ENCODE measurements at regions not wholly inside any gene's neighbourhood (a gene's known extent, or its start where the extent isn't known, plus 50 kb on each side); places are given as distances from the start of the nearest gene placed in this dataset.

DNA sequence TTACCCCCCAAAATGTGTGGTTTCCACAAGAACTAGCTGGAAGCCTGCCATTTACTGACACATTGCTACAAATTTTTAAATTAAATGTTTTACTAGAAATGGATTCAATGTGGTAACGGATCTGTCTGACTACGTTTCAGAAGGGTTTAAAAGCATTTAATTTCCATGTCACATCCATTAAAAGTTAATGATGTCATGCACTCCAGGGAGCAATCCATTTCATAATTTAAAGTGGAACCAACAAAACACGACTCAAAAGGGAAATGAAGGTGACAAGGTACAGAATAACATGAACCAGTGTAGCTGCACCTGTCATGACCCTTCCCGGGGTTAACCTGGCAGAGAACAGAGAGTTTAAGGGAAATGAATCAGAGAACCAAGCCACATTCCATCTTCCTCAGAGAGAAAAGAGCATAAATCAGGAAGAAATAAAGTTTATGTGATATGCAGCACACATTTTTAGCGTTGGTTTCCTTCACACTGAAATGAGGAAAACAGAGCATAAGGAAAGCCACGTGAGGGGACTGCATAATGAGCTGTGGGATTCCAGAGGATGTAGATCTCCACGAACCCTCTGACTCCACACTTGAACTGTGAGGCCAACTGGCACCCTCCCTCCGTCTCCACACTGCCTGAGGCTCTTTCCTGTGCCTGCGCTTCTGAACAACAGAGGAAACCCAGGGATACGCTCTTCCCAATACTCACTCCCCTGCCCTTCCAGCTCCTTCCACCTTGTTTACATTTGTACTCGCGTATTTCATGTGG lies 170.3 kb upstream of the AHI1 start:
- no peaks in the 10 kb centered on the region for H3K27me3 ChIP-seq (ENCODE audit: insufficient read depth, low read length)
- no peak overlapping the region for H3K9ac ChIP-seq (ENCODE audit: low read length)
- H3K36me3 ChIP-seq (ENCODE audit: insufficient read depth, low read length) = no peaks in the 10 kb centered on the region
- no peak overlapping the region for H3K27ac ChIP-seq (ENCODE audit: low read depth, low read length, poor library complexity, severe bottlenecking)
- no peak overlapping the region for H2AFZ ChIP-seq (ENCODE audit: low read length)
- H3K79me2 ChIP-seq (ENCODE audit: insufficient read depth, low read length) = no peaks in the 10 kb centered on the region
- no peak overlapping the region for H3K4me2 ChIP-seq (ENCODE audit: low read length)
- H4K20me1 ChIP-seq (ENCODE audit: insufficient read depth, low read length) = no peaks in the 10 kb centered on the region
- H3K4me1 ChIP-seq (ENCODE audit: insufficient read depth, low read length, severe bottlenecking) = no peaks in the 10 kb centered on the region
- TF ChIP-seq EZH2 (IDR thresholded peaks at IDR 0.05; ENCODE audit: borderline replicate concordance, low read length) = no peak
- TF ChIP-seq, protein P1, sequence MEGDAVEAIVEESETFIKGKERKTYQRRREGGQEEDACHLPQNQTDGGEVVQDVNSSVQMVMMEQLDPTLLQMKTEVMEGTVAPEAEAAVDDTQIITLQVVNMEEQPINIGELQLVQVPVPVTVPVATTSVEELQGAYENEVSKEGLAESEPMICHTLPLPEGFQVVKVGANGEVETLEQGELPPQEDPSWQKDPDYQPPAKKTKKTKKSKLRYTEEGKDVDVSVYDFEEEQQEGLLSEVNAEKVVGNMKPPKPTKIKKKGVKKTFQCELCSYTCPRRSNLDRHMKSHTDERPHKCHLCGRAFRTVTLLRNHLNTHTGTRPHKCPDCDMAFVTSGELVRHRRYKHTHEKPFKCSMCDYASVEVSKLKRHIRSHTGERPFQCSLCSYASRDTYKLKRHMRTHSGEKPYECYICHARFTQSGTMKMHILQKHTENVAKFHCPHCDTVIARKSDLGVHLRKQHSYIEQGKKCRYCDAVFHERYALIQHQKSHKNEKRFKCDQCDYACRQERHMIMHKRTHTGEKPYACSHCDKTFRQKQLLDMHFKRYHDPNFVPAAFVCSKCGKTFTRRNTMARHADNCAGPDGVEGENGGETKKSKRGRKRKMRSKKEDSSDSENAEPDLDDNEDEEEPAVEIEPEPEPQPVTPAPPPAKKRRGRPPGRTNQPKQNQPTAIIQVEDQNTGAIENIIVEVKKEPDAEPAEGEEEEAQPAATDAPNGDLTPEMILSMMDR (IDR thresholded peaks at IDR 0.05; ENCODE audit: low read length) = no peak
- no peak overlapping the region for H3K4me3 ChIP-seq (ENCODE audit: low read depth, low read length, poor library complexity, severe bottlenecking)
- no peaks in the 10 kb centered on the region for H3K9me2 ChIP-seq (ENCODE audit: low read depth, low read length)
- no peaks in the 10 kb centered on the region for H3F3A ChIP-seq (ENCODE audit: insufficient read depth, low read length)
- no peaks in the 10 kb centered on the region for H3K9me3 ChIP-seq (ENCODE audit: low read length)

GRCh38 chr6:135672256-135672655 lies 174.7 kb upstream of the AHI1 start:
- Histone ChIP-seq H3K27ac (ENCODE audit: low read depth, low read length, poor library complexity, severe bottlenecking) (no peak overlapping the region), H3K4me1 (ENCODE audit: insufficient read depth, low read length, severe bottlenecking) (no peaks in the 10 kb centered on the region), H3K4me3 (ENCODE audit: low read depth, low read length, poor library complexity, severe bottlenecking) (no peak overlapping the region), H3K9me3 (ENCODE audit: low read length) (no peaks in the 10 kb centered on the region), H3F3A (ENCODE audit: insufficient read depth, low read length) (no peaks in the 10 kb centered on the region), H3K27me3 (ENCODE audit: insufficient read depth, low read length) (no peaks in the 10 kb centered on the region), H3K36me3 (ENCODE audit: insufficient read depth, low read length) (no peaks in the 10 kb centered on the region), H3K4me2 (ENCODE audit: low read length) (no peak overlapping the region), H3K9me2 (ENCODE audit: low read depth, low read length) (no peaks in the 10 kb centered on the region), H3K79me2 (ENCODE audit: insufficient read depth, low read length) (no peaks in the 10 kb centered on the region), H4K20me1 (ENCODE audit: insufficient read depth, low read length) (no peaks in the 10 kb centered on the region), H3K9ac (ENCODE audit: low read length) (no peak overlapping the region), H2AFZ (ENCODE audit: low read length) (no peak overlapping the region)
- no peak for TF ChIP-seq EZH2 (IDR thresholded peaks at IDR 0.05; ENCODE audit: borderline replicate concordance, low read length)
- TF ChIP-seq, protein P1 (IDR thresholded peaks at IDR 0.05; ENCODE audit: low read length) = no peak

DNA sequence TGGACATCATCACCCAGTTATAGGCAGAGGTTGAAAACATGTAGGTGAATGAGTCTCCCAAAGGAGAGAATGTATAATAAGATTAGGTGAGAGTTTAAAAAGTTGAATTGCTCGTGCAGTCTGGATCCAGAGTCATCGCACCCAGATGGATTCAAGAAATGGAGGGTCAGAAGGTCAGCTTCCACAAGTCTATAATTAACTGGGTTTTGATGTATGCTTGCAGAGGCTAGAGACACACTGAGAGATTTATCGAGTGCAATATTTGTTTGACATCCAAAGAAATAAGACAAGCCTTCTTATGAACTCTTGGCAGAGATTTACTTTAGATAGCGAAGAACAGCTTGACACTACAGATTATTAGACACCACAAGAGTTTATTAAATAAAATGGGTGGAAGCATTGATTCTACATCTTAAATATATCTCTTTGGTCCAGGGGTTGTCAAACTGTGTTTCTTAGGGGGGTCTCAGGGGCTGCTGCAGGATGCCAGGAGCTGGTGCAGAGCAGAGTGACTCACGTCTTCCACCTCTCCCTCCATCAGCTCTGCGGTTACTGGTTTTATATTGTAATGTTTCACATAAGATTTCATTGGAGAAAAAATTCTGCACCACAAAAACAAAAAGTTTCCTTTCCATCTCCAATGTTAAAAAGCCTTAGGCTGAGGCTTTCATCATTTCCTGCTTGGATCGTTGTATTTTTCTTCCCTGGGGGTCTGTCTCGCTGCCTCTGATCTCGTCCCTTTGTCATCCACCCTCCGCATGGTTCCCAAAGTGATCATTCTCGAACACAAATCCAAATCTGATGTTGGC lies 176.2 kb upstream of the AHI1 start:
- TF ChIP-seq EZH2 (IDR thresholded peaks at IDR 0.05; ENCODE audit: borderline replicate concordance, low read length) = no peak
- TF ChIP-seq, protein P1 (IDR thresholded peaks at IDR 0.05; ENCODE audit: low read length) = no peak
- no peak overlapping the region for H2AFZ ChIP-seq (ENCODE audit: low read length)
- H3K4me3 ChIP-seq (ENCODE audit: low read depth, low read length, poor library complexity, severe bottlenecking) = no peak overlapping the region

More for the DNA sequence above, 176.2 kb upstream of the AHI1 start:
- no peaks in the 10 kb centered on the region for H4K20me1 ChIP-seq (ENCODE audit: insufficient read depth, low read length)
- no peak overlapping the region for H3K4me2 ChIP-seq (ENCODE audit: low read length)
- H3K9me3 ChIP-seq (ENCODE audit: low read length) = no peaks in the 10 kb centered on the region
- H3K36me3 ChIP-seq (ENCODE audit: insufficient read depth, low read length) = no peaks in the 10 kb centered on the region
- H3K4me1 ChIP-seq (ENCODE audit: insufficient read depth, low read length, severe bottlenecking) = no peaks in the 10 kb centered on the region
- H3K9ac ChIP-seq (ENCODE audit: low read length) = no peak overlapping the region
- H3K9me2 ChIP-seq (ENCODE audit: low read depth, low read length) = no peaks in the 10 kb centered on the region
- no peaks in the 10 kb centered on the region for H3K27me3 ChIP-seq (ENCODE audit: insufficient read depth, low read length)
- H3K27ac ChIP-seq (ENCODE audit: low read depth, low read length, poor library complexity, severe bottlenecking) = no peak overlapping the region
- H3F3A ChIP-seq (ENCODE audit: insufficient read depth, low read length) = no peaks in the 10 kb centered on the region
- H3K79me2 ChIP-seq (ENCODE audit: insufficient read depth, low read length) = no peaks in the 10 kb centered on the region

Data from OCI-LY1 (cell line).